HG03060 (cell line): ENCODE measurements at regions not wholly inside any gene's neighbourhood (a gene's known extent, or its start where the extent isn't known, plus 50 kb on each side); places are given as distances from the start of the nearest gene placed in this dataset.

Experiments used
- ATAC-seq: cut with Tn5 transposase; IDR thresholded peaks from one replicate; pipeline ENCODE4 v1.9.1; 2021; ENCODE audit warnings: low read depth, moderate number of reproducible peaks; ENCODE audit not compliant: unreplicated experiment

- no peak for ATAC-seq
Measured at GRCh38 chr6:21457647-21458046, 135.9 kb upstream of the SOX4 start.

- no peak for ATAC-seq
Measured at GRCh38 chr6:21459641-21460040, 133.9 kb upstream of the SOX4 start.

GRCh38 chr6:21461844-21462518 lies 131.6 kb upstream of the SOX4 start:
- ATAC-seq: no peak

DNA sequence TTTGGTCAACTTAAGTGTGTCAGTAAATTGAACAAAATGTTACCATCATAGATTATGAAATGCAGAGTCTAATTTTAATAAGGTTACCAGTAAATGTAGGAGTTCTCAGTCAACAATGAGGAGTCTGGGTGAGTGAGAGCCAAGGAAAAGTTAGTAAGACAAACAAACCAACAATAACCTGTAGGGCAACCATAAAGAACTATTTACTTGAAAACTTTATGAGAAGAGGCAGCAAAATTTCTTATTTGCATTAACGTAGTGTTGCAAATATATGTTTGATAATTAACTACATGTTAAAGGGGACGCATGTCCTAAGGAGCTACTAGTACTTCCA lies 131.1 kb upstream of the SOX4 start:
- ATAC-seq: no peak

GRCh38 chr6:21467091-21467490 lies 126.5 kb upstream of the SOX4 start:
- ATAC-seq: no peak

DNA sequence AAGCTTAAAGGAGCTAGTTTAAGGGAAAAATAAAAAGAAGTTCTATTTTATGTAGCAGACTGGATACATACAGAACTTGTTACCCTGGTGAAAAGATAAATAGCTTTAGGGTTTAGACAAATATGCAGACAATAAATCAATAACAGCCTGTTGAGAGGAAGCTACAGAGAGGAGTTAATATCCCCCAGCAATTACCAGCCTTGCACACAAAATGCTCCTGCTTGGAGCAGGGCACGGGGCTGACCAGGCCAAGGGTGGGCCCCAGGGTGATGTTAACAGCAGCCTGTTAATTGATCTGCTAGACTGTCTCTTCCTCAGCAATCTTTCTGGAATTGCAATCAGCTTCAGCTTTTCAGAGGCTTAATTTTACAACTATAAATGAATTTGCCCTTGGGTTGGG lies 125.1 kb upstream of the SOX4 start:
- ATAC-seq: no peak

DNA sequence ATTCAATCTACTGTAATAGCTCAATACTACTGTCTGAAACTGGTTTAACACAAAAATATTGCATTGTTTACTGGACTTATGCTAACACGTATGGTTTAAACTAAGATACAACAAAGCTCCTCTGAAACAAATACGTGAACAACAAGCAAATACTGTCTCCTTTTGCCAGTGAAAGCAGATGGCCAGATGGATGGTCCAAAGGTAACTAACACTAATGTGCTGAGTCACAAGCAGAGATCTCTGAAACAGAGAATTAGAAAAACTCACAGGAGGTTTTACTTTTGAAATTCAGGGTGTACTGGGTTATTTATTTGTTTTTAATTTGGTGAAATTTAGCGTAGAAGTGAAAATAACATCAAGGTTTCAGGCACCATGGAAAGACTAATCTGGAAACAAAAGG lies 124.3 kb upstream of the SOX4 start:
- ATAC-seq: no peak

DNA sequence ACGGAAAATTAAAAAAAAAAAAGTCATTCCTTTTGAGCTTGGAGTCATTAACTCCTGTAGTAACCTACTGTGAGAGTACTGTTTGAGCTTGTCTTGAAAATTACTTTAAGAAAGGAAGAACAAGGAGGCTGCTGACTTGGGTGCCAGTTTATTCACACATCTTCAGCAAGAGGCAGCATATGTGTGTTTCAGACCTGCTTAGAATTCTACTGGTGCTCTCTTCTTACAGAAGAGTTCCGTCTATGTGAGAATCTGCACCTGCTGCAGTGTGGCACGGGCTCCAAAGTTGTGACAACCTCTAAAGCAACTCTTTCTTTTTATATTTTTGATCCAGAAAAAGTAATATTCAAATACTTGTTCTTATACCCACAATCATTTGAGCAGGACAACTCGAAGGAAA lies 117.4 kb upstream of the SOX4 start:
- no peak for ATAC-seq

GRCh38 chr6:21478411-21478810 lies 115.1 kb upstream of the SOX4 start:
- no peak for ATAC-seq

GRCh38 chr6:21478883-21479539 lies 114.5 kb upstream of the SOX4 start:
- ATAC-seq: no peak

- no peak for ATAC-seq
Measured at GRCh38 chr6:21486115-21486514, 107.4 kb upstream of the SOX4 start.

DNA sequence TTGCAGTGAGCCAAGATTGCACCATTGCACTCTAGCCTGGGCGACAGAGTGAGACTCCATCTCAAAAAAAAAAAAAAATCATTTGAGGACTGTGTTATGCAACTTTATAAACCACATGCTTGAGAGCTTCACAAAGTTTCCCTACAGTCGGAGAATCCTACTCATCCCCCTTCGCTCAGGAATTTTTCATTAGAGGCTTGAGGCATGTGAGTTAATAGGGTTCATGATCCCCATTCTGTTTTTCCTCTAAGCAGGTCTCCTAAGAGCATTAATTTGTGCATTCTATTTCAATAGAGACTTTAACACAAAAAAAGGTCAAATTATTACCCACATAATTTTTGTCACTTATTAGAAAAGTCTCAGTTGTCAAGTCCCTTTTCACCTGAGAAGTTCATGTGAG lies 103.7 kb upstream of the SOX4 start:
- ATAC-seq: no peak

DNA sequence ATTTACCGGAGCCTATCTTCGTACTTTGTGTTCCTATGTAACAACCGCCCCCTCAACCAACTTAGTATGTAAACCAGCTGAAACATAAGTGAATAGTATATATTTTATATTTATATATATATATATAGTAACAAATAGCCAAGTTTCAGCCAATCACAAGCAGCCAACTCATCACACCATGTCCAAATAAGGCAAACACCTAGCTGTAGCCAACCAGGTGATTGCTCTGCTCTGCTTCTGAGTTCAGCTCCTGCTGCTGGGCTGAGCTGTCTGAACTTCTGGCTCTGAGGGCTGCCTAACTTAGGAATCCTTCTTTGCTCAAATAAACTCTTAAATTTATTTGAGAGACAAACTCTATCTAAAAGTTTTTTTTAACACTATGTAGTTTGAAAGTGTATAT lies 101.6 kb upstream of the SOX4 start:
- ATAC-seq: no peak

GRCh38 chr6:21494505-21494904 lies 99.0 kb upstream of the SOX4 start:
- ATAC-seq: no peak

GRCh38 chr6:21496196-21496595 lies 97.4 kb upstream of the SOX4 start:
- no peak for ATAC-seq

GRCh38 chr6:21496706-21497105 lies 96.8 kb upstream of the SOX4 start:
- ATAC-seq: no peak

GRCh38 chr6:21500314-21501020 lies 93.1 kb upstream of the SOX4 start:
- ATAC-seq: no peak

DNA sequence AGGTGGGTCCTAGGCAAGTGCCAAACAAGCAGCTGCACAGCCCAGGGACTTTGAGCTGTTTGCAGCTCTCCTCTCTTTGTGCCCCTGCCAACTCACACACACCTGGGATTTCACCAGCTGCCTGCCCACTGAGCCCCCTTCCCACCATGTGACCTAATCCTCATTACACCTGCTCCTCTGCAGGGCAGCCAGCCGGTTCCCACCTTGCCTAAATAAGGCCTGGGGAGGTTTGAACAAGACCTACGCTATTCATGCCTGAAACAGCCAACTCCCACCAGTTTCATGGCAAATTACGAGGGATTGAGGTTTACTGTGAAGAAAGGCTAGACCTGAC lies 92.6 kb upstream of the SOX4 start:
- no peak for ATAC-seq

DNA sequence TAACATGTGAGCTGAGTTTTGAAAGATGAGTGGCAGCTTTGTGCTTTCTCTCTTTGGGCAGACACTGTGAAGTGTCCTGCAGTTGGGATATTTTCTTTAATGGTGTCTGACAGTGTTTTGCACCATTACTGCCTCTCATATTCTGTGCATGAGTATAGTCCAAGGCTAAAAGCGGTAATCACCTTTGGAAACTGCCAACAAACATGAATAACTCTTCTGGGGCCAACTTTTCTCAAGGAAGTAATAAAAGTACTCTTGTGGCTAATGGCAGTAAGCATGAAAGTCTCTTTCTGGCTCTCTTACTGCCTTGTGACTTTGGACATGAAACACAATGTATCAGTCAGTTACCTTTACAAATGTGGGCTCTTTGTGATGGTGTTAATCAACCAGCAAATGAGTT lies 91.7 kb upstream of the SOX4 start:
- no peak for ATAC-seq

DNA sequence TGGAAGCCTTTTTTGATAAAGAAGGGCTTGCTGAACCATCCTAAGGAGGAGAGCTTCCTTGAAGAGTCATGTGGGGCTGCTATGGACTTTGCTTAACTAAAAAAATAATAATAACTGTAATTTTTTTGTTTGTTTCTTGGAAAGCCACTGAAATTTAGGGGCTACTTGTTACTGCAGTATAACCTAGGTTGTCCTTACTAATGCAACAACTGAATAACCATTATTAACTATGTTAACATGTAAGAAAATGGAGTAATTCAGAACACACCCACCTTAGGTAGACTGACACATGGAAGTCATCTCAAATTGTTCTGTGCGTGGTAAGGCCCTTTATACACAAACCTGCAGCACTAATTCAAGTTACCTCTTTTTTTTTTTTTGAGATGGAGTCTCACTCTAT lies 90.9 kb upstream of the SOX4 start:
- no peak for ATAC-seq

GRCh38 chr6:21504790-21505189 lies 88.8 kb upstream of the SOX4 start:
- no peak for ATAC-seq

- ATAC-seq: no peak
Measured at GRCh38 chr6:21505574-21505990, 88.0 kb upstream of the SOX4 start.
